IMR-90 (cell line): ENCODE measurements at regions not wholly inside any gene's neighbourhood (a gene's known extent, or its start where the extent isn't known, plus 50 kb on each side); places are given as distances from the start of the nearest gene placed in this dataset.

ENCODE experiments used
- BHLHE40 ChIP-seq: fragments of 150-350 bp; IDR thresholded peaks from 2 replicates; pipeline ENCODE4 v1.6.1; 2016; ENCODE audit warnings: mild to moderate bottlenecking, low read depth, low read length
- CEBPB ChIP-seq: IDR thresholded peaks from 2 replicates; pipeline ENCODE4 v1.6.1; 2012; ENCODE audit warnings: low read depth, low read length, improper control_type of control experiment
- CHD1 ChIP-seq: IDR thresholded peaks from 2 replicates; pipeline ENCODE4 v1.6.1; 2012; ENCODE audit warnings: low read depth, low read length, improper control_type of control experiment
- CTCF ChIP-seq: conservative IDR thresholded peaks from 2 replicates; pipeline ENCODE4 v1.5.1; 2012; ENCODE audit warnings: mild to moderate bottlenecking, low read depth, low read length, improper control_type of control experiment
- MXI1 ChIP-seq: IDR thresholded peaks from 2 replicates; pipeline ENCODE4 v1.6.1; 2012; ENCODE audit warnings: low read depth, mild to moderate bottlenecking, low read length, moderate library complexity, borderline replicate concordance
- POLR2A ChIP-seq: IDR thresholded peaks from 2 replicates; pipeline ENCODE4 v1.6.1; 2012; ENCODE audit warnings: mild to moderate bottlenecking, low read depth, low read length
- RAD21 ChIP-seq: IDR thresholded peaks from 2 replicates; pipeline ENCODE4 v1.6.1; 2012; ENCODE audit warnings: low read length, improper control_type of control experiment
- RCOR1 ChIP-seq: IDR thresholded peaks from 2 replicates; pipeline ENCODE4 v1.6.1; 2012; ENCODE audit warnings: mild to moderate bottlenecking, low read length, improper control_type of control experiment; ENCODE audit not compliant: insufficient replicate concordance
- RFX5 ChIP-seq: IDR thresholded peaks from 2 replicates; pipeline ENCODE4 v1.8.0; 2012; ENCODE audit warnings: low read depth, mild to moderate bottlenecking, low read length, moderate library complexity
- SMC3 ChIP-seq: fragments of 150-350 bp; IDR thresholded peaks from 2 replicates; pipeline ENCODE4 v1.6.1; 2016; ENCODE audit warnings: low read depth, mild to moderate bottlenecking, antibody characterized with exemption, low read length, moderate library complexity
- USF2 ChIP-seq: fragments of 150-350 bp; IDR thresholded peaks from 2 replicates; pipeline ENCODE4 v1.6.1; 2017; ENCODE audit warnings: mild to moderate bottlenecking, antibody characterized with exemption, low read length, low read depth
- TF ChIP-seq, protein P1 (sequence below): fragments of 150-350 bp; IDR thresholded peaks from 2 replicates; pipeline ENCODE4 v1.6.1; 2016; ENCODE audit warnings: low read depth, mild to moderate bottlenecking, low read length, moderate library complexity, borderline replicate concordance

GRCh38 chr16:61165797-61166196 lies 870.4 kb downstream of the CDH8 start:
- TF ChIP-seq CTCF (no peak), CEBPB (no peak), CHD1 (no peak), POLR2A (no peak), USF2 (no peak), BHLHE40 (no peak), RAD21 (no peak), RCOR1 (no peak), SMC3 (no peak), RFX5 (no peak), MXI1 (no peak)
- TF ChIP-seq, protein P1, sequence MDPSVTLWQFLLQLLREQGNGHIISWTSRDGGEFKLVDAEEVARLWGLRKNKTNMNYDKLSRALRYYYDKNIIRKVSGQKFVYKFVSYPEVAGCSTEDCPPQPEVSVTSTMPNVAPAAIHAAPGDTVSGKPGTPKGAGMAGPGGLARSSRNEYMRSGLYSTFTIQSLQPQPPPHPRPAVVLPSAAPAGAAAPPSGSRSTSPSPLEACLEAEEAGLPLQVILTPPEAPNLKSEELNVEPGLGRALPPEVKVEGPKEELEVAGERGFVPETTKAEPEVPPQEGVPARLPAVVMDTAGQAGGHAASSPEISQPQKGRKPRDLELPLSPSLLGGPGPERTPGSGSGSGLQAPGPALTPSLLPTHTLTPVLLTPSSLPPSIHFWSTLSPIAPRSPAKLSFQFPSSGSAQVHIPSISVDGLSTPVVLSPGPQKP = no peak
